ENCODE measurements at regions not wholly inside any gene's neighbourhood (a gene's known extent, or its start where the extent isn't known, plus 50 kb on each side); places are given as distances from the start of the nearest gene placed in this dataset. TPM values are rescaled to one million over a fixed set of nuclear protein-coding genes. Genes with fewer than 3 reads are reported as not detected.

Small RNA genes in the stretch of these regions (small RNA-seq; reads per million reads assigned to genes)
- not detected for gene RF00426
